Liver (tissue), 8 donors: ENCODE measurements at regions not wholly inside any gene's neighbourhood (a gene's known extent, or its start where the extent isn't known, plus 50 kb on each side); places are given as distances from the start of the nearest gene placed in this dataset.

Source experiments
- DNase-seq: peaks from one replicate; pipeline ENCODE4 v3.0.0-alpha.2; 2017; ENCODE audit warnings: low spot score
- H3K27ac ChIP-seq, 2 donors: one replicate each; pipeline ENCODE4 v1.7.0; 2013; ENCODE audit warnings: inconsistent platforms in 2 of 2, low read length in 2 of 2, control low read depth in 1 of 2, low read depth in 1 of 2, mild to moderate bottlenecking in 1 of 2
- H3K27me3 ChIP-seq, 4 donors: one replicate each; pipeline versions ENCODE4 v1.6.1 to v1.7.0; 2013; ENCODE audit warnings: low read length in 3 of 4, inconsistent platforms in 1 of 4, mild to moderate bottlenecking in 1 of 4, moderate library complexity in 1 of 4; ENCODE audit not compliant: control insufficient read depth in 4 of 4, insufficient read depth in 4 of 4
- H3K36me3 ChIP-seq, 4 donors: one replicate each; pipeline versions ENCODE4 v1.6.1 to v1.7.0; 2013; ENCODE audit warnings: low read length in 3 of 4, mild to moderate bottlenecking in 3 of 4, low read depth in 1 of 4, moderate library complexity in 1 of 4; ENCODE audit not compliant: control insufficient read depth in 4 of 4, insufficient read depth in 3 of 4
- H3K4me1 ChIP-seq, 4 donors: one replicate each; pipeline versions ENCODE4 v1.6.1 to v1.7.0; 2013; ENCODE audit warnings: low read length in 3 of 4, mild to moderate bottlenecking in 3 of 4, moderate library complexity in 1 of 4; ENCODE audit not compliant: control insufficient read depth in 4 of 4, insufficient read depth in 4 of 4
- H3K4me3 ChIP-seq, 3 donors: one replicate each; pipeline versions ENCODE4 v1.6.1 to v1.7.0; 2013; ENCODE audit warnings: low read length in 3 of 3, control low read depth in 1 of 3, low read depth in 1 of 3, mild to moderate bottlenecking in 1 of 3
- H3K9ac ChIP-seq, 2 donors: one replicate each; pipeline ENCODE4 v1.7.0; 2013; ENCODE audit warnings: low read length in 2 of 2, mild to moderate bottlenecking in 2 of 2, moderate library complexity in 2 of 2, control low read depth in 1 of 2, low read depth in 1 of 2
- H3K9me3 ChIP-seq, 4 donors: one replicate each; pipeline versions ENCODE4 v1.6.1 to v1.7.0; 2013; ENCODE audit warnings: low read length in 3 of 4; ENCODE audit not compliant: control insufficient read depth in 4 of 4
- ATF3 ChIP-seq: IDR thresholded peaks from 2 replicates; pipeline ENCODE4 v1.6.1; 2016; ENCODE audit warnings: antibody characterized with exemption
- CTCF ChIP-seq: fragments of 150-350 bp; IDR thresholded peaks from 2 replicates; pipeline ENCODE4 v1.5.1; 2017; ENCODE audit warnings: improper control_type of control experiment, low read depth, low read length; ENCODE audit not compliant: missing input control
- EGR1 ChIP-seq, 2 donors: IDR thresholded peaks; 2 replicates each; pipeline ENCODE4 v1.6.1; 2016 to 2018; ENCODE audit warnings: antibody characterized with exemption in 2 of 2, low read depth in 2 of 2
- FOXA1 ChIP-seq: IDR thresholded peaks from 2 replicates; pipeline ENCODE4 v1.6.1; 2016; ENCODE audit warnings: antibody characterized with exemption
- FOXA2 ChIP-seq: IDR thresholded peaks from 2 replicates; pipeline ENCODE4 v1.6.1; 2016; ENCODE audit warnings: antibody characterized with exemption
- GABPA ChIP-seq, 2 donors: IDR thresholded peaks in 1 of 2; conservative IDR thresholded peaks in 1 of 2; 2 replicates each; pipeline ENCODE4 v1.6.1; 2016; ENCODE audit warnings: antibody characterized with exemption in 2 of 2, mild to moderate bottlenecking in 1 of 2, moderate library complexity in 1 of 2
- HNF4A ChIP-seq, 2 donors: conservative IDR thresholded peaks; 2 replicates each; pipeline ENCODE4 v1.6.1; 2016; ENCODE audit warnings: antibody characterized with exemption in 2 of 2, mild to moderate bottlenecking in 2 of 2
- HNF4G ChIP-seq: IDR thresholded peaks from 2 replicates; pipeline ENCODE4 v1.6.1; 2016; ENCODE audit warnings: antibody characterized with exemption
- JUND ChIP-seq, 2 donors: IDR thresholded peaks; 2 replicates each; pipeline ENCODE4 v1.6.1; 2016; ENCODE audit warnings: antibody characterized with exemption in 2 of 2
- MAX ChIP-seq: IDR thresholded peaks from 2 replicates; pipeline ENCODE4 v1.6.1; 2016; ENCODE audit warnings: antibody characterized with exemption
- NR2F2 ChIP-seq: IDR thresholded peaks from 2 replicates; pipeline ENCODE4 v1.6.1; 2016; ENCODE audit warnings: antibody characterized with exemption
- RAD21 ChIP-seq, 2 donors: IDR thresholded peaks; 2 replicates each; pipeline ENCODE4 v1.6.1; 2016; ENCODE audit warnings: antibody characterized with exemption in 2 of 2, mild to moderate bottlenecking in 2 of 2
- REST ChIP-seq: IDR thresholded peaks from 2 replicates; pipeline ENCODE4 v1.6.1; 2016; ENCODE audit warnings: antibody characterized with exemption, mild to moderate bottlenecking
- RXRA ChIP-seq, 2 donors: IDR thresholded peaks; 2 replicates each; pipeline ENCODE4 v1.6.1; 2017 to 2018; ENCODE audit warnings: antibody characterized with exemption in 2 of 2, mild to moderate bottlenecking in 1 of 2
- SP1 ChIP-seq: IDR thresholded peaks from 2 replicates; pipeline ENCODE4 v1.6.1; 2018; ENCODE audit warnings: antibody characterized with exemption, mild to moderate bottlenecking
- TAF1 ChIP-seq: conservative IDR thresholded peaks from 2 replicates; pipeline ENCODE4 v1.6.1; 2016; ENCODE audit warnings: antibody characterized with exemption, mild to moderate bottlenecking
- YY1 ChIP-seq: IDR thresholded peaks from 2 replicates; pipeline ENCODE4 v1.6.1; 2016; ENCODE audit warnings: antibody characterized with exemption, mild to moderate bottlenecking
- ZBTB33 ChIP-seq: IDR thresholded peaks from 2 replicates; pipeline ENCODE4 v1.6.1; 2016; ENCODE audit warnings: antibody characterized with exemption
- WGBS: extraction: QIAGEN DNeasy Blood & Tissue Kit; methylation state at CpG from one replicate; pipeline ENCODE4 v1.1.7; 2013; 5-methylcytosine and 5-hydroxymethylcytosine counted together
- donor health status: healthy.
- donor health status: healthy.
- donor health status: healthy.
- donor health status: healthy.
- donor health status: healthy.

GRCh38 chr12:30867415-30867814, 59.1 kb upstream of the TSPAN11 start:
- H3K27ac ChIP-seq = no peak overlapping the region
- no peak overlapping the region for H3K4me3 ChIP-seq
- H3K9me3 ChIP-seq = peaks cover 0 to 6% (median 3%) of the 10 kb centered on the region in 4 donors
- H3K4me1 ChIP-seq = no peaks in the 10 kb centered on the region
- peaks cover 0 to 4% (median 0%) of the 10 kb centered on the region in 4 donors for H3K36me3 ChIP-seq
- H3K27me3 ChIP-seq = peaks cover 0 to 3% (median under 1%) of the 10 kb centered on the region in 4 donors
- no peak for DNase-seq
- H3K9ac ChIP-seq = no peak overlapping the region
- no peak for TF ChIP-seq REST
- TF ChIP-seq YY1 = no peak
- TF ChIP-seq CTCF = no peak
- TF ChIP-seq ATF3 = no peak
- TF ChIP-seq FOXA2 = no peak
- TF ChIP-seq ZBTB33 = no peak
- no peak for TF ChIP-seq HNF4G
- TF ChIP-seq TAF1 = no peak
- TF ChIP-seq EGR1 (IDR thresholded peaks at IDR 0.05; ENCODE audit: low read depth in 2 of 2) = no peak
- no peak for TF ChIP-seq RXRA (IDR thresholded peaks at IDR 0.05)
- TF ChIP-seq RAD21 (IDR thresholded peaks at IDR 0.05) = no peak
- no peak for TF ChIP-seq JUND (IDR thresholded peaks at IDR 0.05)

- Histone ChIP-seq H3K9me3 (peaks cover 0 to 6% (median 3%) of the 10 kb centered on the region in 4 donors), H3K36me3 (peaks cover 0 to 4% (median 0%) of the 10 kb centered on the region in 4 donors), H3K27me3 (peaks cover 0 to 3% (median 0%) of the 10 kb centered on the region in 4 donors), H3K27ac (no peak overlapping the region), H3K4me3 (no peak overlapping the region), H3K4me1 (no peaks in the 10 kb centered on the region), H3K9ac (no peak overlapping the region)
- DNase-seq = no peak
- WGBS = 79% methylated on average over 1 of the region's 1 CpG
- TF ChIP-seq TAF1 = no peak
- no peak for TF ChIP-seq RXRA (IDR thresholded peaks at IDR 0.05)
- TF ChIP-seq FOXA2 = no peak
- TF ChIP-seq GABPA (IDR thresholded peaks at IDR 0.05 in 1 of 2, conservative IDR thresholded peaks at IDR 0.05 in 1 of 2) = no peak
- TF ChIP-seq JUND (IDR thresholded peaks at IDR 0.05) = no peak
- no peak for TF ChIP-seq YY1
- TF ChIP-seq CTCF = no peak
- TF ChIP-seq NR2F2 = no peak
- no peak for TF ChIP-seq MAX
- TF ChIP-seq REST = no peak
- TF ChIP-seq SP1 = no peak
- TF ChIP-seq RAD21 (IDR thresholded peaks at IDR 0.05) = no peak
- TF ChIP-seq FOXA1 = no peak
- no peak for TF ChIP-seq ATF3
- no peak for TF ChIP-seq HNF4G
- no peak for TF ChIP-seq HNF4A (conservative IDR thresholded peaks at IDR 0.05)
Measured at GRCh38 chr12:30866256-30866655, 60.3 kb upstream of the TSPAN11 start.
